ENCODE measurements at regions not wholly inside any gene's neighbourhood (a gene's known extent, or its start where the extent isn't known, plus 50 kb on each side); places are given as distances from the start of the nearest gene placed in this dataset.

GRCh38 chr5:38613992-38614836, 57.8 kb upstream of the LIFR start:
- TF ChIP-seq POLR2A (IDR thresholded peaks at IDR 0.05) (no peak), CTCF (IDR thresholded peaks at IDR 0.05) (no peak)

All from lower leg skin (tissue), 3 donors.